HG03196 (cell line): ENCODE measurements at regions not wholly inside any gene's neighbourhood (a gene's known extent, or its start where the extent isn't known, plus 50 kb on each side); places are given as distances from the start of the nearest gene placed in this dataset.
"Not testable (repeated sequence)": the region's sequence is repeated elsewhere in the genome, so short reads cannot be mapped to it uniquely, and the experiment has no call there.

Experiments
- ATAC-seq: cut with Tn5 transposase; IDR thresholded peaks from one replicate; pipeline ENCODE4 v1.9.1; 2021; ENCODE audit not compliant: unreplicated experiment

- ATAC-seq: no peak
Observed at GRCh38 chr5:9815051-9815450, 184.9 kb upstream of the TAS2R1 start.

GRCh38 chr5:9813305-9813704 is 183.2 kb upstream of the TAS2R1 start:
- ATAC-seq: no peak

GRCh38 chr5:9807366-9807765 is 177.2 kb upstream of the TAS2R1 start:
- not testable (repeated sequence) for ATAC-seq

DNA sequence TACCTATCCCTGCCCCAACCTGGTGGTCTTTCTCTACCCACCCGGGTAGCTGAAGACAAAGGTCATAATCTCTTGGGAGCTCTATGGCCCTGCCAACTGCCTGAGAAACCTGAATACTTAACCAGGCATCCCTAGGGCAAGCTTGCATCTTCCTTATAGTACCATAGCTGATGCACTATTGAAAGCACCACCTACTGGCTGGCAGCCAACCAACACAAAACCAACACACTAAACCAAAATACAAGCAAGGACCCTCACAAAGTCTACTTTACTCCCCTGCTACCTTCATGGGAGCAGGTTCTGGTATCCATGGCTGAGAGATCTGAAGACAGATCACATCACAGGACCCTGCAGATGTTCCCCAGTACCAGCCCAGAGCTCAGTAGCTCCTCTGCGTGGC is 171.8 kb upstream of the TAS2R1 start:
- ATAC-seq: no peak

DNA sequence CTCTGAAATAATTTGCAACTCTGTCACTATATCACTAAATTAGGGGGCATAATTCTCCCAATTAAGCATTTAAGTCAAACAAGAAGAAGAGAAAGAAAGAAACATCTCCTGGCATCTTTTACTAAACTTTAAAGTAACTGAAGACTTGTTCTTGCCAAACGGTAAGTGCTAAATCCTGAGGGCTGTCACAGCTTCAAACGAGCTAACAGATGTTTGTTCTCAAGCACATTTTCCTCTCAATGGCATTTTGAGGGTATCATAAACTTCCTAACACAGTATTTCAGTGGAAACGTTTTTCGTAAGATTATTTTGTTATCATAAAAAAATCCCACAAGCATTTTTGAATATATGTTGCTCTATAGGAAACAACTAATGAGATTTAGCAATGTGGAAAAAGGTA is 169.5 kb upstream of the TAS2R1 start:
- no peak for ATAC-seq

GRCh38 chr5:9790276-9790675 is 160.1 kb upstream of the TAS2R1 start:
- no peak for ATAC-seq

DNA sequence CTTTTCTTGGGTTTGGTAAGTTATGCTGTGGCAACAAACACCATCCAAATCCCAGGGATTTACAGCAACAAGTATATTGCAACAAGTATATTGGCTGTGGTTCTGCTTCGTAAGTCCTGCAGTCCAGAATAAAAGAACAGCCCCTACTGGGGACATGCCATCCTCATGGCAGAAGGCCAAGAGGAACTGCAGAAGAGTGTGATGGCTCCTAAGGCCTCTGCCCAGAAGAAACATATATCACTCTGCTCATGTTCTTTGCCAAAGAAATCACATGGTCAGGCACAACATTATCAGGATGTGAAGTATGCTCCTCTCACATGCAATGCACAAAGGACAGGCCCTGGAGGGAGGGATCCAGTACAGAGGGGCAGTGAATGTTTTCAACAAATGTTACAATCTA is 159.6 kb upstream of the TAS2R1 start:
- ATAC-seq: no peak

- ATAC-seq: no peak
Observed at GRCh38 chr5:9787861-9788600, 157.9 kb upstream of the TAS2R1 start.

DNA sequence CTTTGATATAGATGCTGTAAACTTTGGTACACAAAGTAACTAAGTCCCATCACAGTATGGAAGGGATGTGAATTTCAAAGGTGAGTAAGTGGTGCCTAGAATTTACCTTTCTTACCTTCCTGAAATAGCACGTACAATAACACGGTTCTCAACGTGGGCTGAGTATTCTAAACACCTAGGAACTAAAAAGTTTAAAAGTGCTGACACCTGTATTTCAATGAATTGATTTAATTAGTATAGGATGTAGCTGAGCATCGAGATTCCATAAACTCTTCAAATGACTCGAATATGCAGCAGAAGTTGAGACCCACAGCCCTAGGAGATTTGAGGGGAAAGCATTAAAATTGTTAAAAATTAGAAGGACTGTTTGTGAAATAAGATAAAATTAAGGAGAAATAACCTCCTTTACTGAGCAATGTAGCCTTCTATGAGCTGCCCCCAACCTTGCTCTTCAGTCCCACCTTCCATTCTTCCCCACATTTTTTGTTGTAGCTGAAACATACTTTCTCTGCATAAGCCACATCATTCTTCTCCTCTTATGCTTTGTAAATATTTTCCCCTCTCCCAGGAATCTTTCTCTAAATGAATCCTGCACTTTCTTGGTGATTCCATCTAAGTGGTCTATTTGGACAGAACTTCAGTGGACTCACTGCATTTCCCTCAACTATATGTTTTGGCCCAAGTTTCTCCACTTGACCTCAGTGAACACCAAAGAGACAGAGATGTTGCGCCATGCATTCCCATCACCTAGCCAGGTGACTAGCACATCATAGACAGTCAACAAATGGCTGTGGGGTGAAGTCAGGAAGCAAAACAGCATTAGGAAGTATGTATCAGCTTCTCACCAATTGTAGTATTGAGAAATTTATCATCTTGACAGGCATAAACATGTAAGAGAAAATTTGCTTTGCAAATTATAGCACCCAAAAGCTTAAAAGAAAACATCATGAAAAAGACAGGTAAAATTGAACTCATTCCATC is 156.5 kb upstream of the TAS2R1 start:
- ATAC-seq: no peak

DNA sequence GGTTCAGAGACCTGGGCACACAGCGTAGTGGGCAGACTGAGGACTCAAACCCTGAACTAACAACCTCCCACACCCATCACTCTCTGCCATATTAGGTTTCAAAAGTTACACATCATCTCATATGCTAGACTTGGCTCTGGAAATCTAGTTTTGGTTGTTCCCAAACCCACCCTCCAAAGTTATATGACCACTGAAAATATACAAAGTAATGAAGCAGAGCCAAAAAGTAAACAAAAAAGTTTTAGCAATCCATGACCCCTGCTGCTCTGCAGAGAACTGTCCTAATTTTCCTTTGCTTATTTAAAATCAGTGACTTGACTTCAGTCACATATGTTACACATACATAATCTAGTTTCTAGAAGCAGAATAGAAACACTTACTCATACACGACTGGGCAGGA is 155.6 kb upstream of the TAS2R1 start:
- ATAC-seq: no peak

DNA sequence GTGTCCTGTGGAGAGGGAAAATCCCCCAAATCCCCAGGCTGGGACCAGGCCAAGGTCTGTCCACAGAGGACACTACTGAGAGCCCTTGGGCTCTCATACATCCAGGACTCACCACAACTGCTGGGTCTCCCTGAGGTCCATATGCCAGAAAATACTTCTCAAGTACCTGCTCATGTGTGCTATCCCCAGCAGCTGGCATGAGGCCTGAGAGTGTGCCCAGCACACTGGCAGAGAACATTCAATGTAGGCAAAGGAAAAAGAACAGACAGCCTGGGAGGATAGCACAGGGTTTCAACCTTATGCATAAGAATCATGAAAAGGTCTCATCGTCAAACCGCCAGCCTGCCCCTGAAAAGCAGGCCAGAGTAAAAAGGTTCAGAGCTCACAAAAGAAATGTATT is 154.1 kb upstream of the TAS2R1 start:
- no peak for ATAC-seq

DNA sequence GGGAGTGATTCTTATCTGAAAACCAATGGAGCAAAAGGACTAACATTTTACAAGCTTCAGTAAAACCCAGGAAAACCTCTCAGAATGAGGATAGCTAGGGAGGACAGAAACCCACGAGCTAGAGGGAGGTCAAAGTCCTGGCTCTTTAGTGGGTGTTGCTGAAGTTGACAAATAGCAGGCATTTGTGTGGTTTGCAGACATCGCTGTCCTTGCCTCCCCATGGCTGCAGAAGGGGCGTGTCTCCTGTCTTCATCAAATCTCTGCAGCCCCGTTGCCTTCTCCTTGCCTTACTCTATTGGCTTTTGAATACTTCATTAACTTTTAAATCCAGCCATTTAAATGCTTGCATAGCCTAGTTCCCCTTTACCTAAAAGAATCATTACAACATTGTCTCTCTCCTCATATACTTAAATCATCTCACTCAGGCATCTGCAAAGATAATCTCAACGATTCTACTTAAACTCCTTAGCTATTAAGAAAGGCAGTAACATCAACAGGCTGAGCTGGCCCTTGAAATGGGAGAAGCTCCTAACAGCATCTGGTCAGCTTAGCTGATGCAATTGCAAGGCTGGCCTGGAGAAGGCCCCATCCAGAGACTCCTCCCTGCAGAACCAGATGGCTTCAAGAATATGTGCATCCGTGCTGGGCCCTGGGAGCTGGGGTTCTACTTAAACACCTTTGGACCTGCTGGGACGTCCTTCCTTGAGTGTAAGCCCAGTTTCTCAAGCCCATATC is 152.8 kb upstream of the TAS2R1 start:
- ATAC-seq: no peak

- no peak for ATAC-seq
Observed at GRCh38 chr5:9781890-9782289, 151.7 kb upstream of the TAS2R1 start.

- no peak for ATAC-seq
Observed at GRCh38 chr5:9781275-9781674, 151.1 kb upstream of the TAS2R1 start.

GRCh38 chr5:9780501-9780900 is 150.3 kb upstream of the TAS2R1 start:
- no peak for ATAC-seq

GRCh38 chr5:9776525-9776924 is 146.4 kb upstream of the TAS2R1 start:
- no peak for ATAC-seq

DNA sequence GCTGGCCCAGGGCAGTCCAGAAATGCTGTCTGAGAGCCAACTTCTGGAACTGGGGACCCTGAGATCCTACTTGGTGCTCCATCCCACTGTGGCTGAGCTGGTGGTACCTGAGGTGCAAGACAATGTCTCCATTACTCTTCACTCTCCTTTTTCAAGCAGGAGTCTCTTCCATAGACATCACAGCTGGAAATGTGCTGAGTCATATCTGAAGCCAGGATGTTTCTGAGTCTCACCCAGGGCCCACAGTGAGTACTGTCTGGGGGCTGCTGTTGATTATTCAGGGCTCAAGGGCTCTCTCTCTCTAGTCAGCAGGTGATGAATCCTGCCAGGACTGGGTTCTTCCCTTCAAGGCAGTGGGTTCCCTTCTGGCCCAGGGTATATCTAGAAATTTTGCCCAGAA is 145.2 kb upstream of the TAS2R1 start:
- no peak for ATAC-seq

GRCh38 chr5:9774472-9775079 is 144.4 kb upstream of the TAS2R1 start:
- ATAC-seq: no peak

DNA sequence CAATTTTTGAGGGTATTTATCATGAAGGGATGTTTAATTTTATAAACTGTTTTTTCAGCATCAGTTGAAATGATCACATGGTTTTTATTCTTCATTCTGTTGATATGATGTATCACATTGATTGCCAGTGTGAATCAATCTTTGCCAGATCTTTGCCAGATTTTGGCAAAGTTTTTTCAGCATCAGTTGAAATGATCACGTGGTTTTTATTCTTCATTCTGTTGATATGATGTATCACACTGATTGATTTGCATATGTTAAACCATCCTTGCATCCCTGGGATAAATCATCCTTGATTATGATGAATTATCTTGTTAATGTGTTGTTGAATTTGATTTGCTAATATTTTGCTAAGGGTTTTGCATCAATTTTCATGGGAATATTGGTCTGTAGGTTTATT is 140.9 kb upstream of the TAS2R1 start:
- ATAC-seq: no peak

DNA sequence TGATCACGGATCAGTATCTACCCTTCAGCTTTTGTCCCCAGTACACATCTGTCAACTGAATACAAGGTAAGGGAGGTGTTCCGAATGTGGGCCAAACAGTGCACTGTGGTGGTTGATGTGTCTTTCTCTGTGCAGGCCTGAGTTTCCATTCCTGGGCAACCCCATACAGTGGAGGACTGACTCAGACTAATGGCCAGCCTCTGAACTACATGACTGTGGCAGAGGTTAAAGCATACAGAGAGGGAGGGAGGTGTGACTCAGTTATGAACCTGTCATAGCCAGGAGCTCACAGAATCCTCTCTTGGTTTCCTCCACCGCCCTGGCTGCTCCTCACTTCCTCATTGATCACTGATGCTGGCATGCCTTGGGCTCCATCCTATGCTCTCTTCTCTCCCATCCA is 136.4 kb upstream of the TAS2R1 start:
- no peak for ATAC-seq
